Smooth muscle cell (in vitro differentiated cells): ENCODE measurements at regions not wholly inside any gene's neighbourhood (a gene's known extent, or its start where the extent isn't known, plus 50 kb on each side); places are given as distances from the start of the nearest gene placed in this dataset.

Source experiments
- DNase-seq: peaks from one replicate; lab custom pipeline; 2025; ENCODE audit not compliant: unreplicated experiment; lab: John Stamatoyannopoulos, UW
- H2AFZ ChIP-seq: fragments of 200-600 bp; sonication (generic); 2 replicates; pipeline ENCODE4 v1.6.0; 2016; ENCODE audit warnings: antibody characterized with exemption, low read depth, mild to moderate bottlenecking
- H3F3A ChIP-seq: fragments of 200-600 bp; sonication (generic); 2 replicates; pipeline ENCODE4 v1.6.0; 2017; ENCODE audit warnings: antibody characterized with exemption, low read depth
- H3K27ac ChIP-seq: fragments of 200-600 bp; sonication (generic); 2 replicates; pipeline ENCODE4 v1.5.1; 2016; ENCODE audit warnings: low read depth, mild to moderate bottlenecking
- H3K27me3 ChIP-seq: fragments of 200-600 bp; sonication (generic); 2 replicates; pipeline ENCODE4 v1.6.1; 2016; ENCODE audit warnings: low read depth, mild to moderate bottlenecking
- H3K36me3 ChIP-seq: fragments of 200-600 bp; sonication (generic); 2 replicates; pipeline ENCODE4 v1.5.1; 2016; ENCODE audit warnings: low read depth
- H3K4me1 ChIP-seq: fragments of 200-600 bp; sonication (generic); 2 replicates; pipeline ENCODE4 v1.5.1; 2016; ENCODE audit warnings: low read depth
- H3K4me2 ChIP-seq: fragments of 200-600 bp; sonication (generic); 2 replicates; pipeline ENCODE4 v1.6.0; 2016; ENCODE audit warnings: mild to moderate bottlenecking
- H3K4me3 ChIP-seq: fragments of 200-600 bp; sonication (generic); 2 replicates; pipeline ENCODE4 v1.5.1; 2016; ENCODE audit warnings: mild to moderate bottlenecking
- H3K79me2 ChIP-seq: fragments of 200-600 bp; sonication (generic); 2 replicates; pipeline ENCODE4 v1.6.0; 2016; ENCODE audit warnings: low read depth, mild to moderate bottlenecking
- H3K9ac ChIP-seq: fragments of 200-600 bp; sonication (generic); 2 replicates; pipeline ENCODE4 v1.6.0; 2016; ENCODE audit warnings: low read depth
- H3K9me3 ChIP-seq: fragments of 200-600 bp; sonication (generic); replicated peaks from 2 replicates; pipeline ENCODE4 v1.5.1; 2016; ENCODE audit warnings: low read depth
- H4K20me1 ChIP-seq: fragments of 200-600 bp; sonication (generic); 2 replicates; pipeline ENCODE4 v1.6.0; 2016; ENCODE audit warnings: low read depth
- WGBS: methylation state at CpG from one replicate; pipeline ENCODE4 v1.1.7; 2016; ENCODE audit warnings: low lambda C conversion rate; 5-methylcytosine and 5-hydroxymethylcytosine counted together
- TF ChIP-seq, protein P1 (sequence below): fragments of 200-600 bp; sonication (generic); IDR thresholded peaks from 2 replicates; pipeline ENCODE4 v1.5.1; 2017; ENCODE audit warnings: borderline replicate concordance, mild to moderate bottlenecking, antibody characterized with exemption; ENCODE audit not compliant: insufficient read depth, poor library complexity, severe bottlenecking

DNA sequence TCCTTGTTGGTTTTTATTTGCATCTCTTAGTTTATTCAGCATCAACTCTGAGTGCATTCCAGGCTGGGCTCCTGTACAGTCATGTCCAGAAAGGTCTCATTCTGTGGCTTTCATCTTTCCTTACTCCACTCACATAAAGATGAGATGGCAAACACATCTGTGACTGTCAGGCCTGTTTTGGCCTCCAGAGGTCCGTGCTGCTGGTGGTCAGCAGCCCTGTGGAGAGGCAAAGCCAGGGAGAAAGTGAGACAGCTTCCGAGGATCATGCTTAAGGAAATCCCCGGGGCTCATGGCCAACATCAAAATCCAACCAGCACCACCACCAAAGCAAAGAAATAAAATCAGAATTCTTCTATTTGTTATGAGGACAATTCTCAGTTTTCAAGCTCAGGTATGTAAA is 96.1 kb upstream of the HIVEP3 start:
- H3K4me1 ChIP-seq, result no peaks in the 10 kb centered on the region
- TF ChIP-seq, protein P1, sequence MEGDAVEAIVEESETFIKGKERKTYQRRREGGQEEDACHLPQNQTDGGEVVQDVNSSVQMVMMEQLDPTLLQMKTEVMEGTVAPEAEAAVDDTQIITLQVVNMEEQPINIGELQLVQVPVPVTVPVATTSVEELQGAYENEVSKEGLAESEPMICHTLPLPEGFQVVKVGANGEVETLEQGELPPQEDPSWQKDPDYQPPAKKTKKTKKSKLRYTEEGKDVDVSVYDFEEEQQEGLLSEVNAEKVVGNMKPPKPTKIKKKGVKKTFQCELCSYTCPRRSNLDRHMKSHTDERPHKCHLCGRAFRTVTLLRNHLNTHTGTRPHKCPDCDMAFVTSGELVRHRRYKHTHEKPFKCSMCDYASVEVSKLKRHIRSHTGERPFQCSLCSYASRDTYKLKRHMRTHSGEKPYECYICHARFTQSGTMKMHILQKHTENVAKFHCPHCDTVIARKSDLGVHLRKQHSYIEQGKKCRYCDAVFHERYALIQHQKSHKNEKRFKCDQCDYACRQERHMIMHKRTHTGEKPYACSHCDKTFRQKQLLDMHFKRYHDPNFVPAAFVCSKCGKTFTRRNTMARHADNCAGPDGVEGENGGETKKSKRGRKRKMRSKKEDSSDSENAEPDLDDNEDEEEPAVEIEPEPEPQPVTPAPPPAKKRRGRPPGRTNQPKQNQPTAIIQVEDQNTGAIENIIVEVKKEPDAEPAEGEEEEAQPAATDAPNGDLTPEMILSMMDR, result no peak
- H3K27me3 ChIP-seq, result peaks cover 10% of the 10 kb centered on the region
- no peaks in the 10 kb centered on the region for H3K36me3 ChIP-seq
- H3K9ac ChIP-seq, result no peak overlapping the region
- DNase-seq, result no peak
- H3K9me3 ChIP-seq, result no peaks in the 10 kb centered on the region
- 67% methylated on average over 3 of the region's 3 CpGs for WGBS
- no peaks in the 10 kb centered on the region for H4K20me1 ChIP-seq
- no peaks in the 10 kb centered on the region for H3F3A ChIP-seq
- no peak overlapping the region for H3K4me2 ChIP-seq
- H3K4me3 ChIP-seq, result no peak overlapping the region
- no peak overlapping the region for H3K27ac ChIP-seq
- no peaks in the 10 kb centered on the region for H3K79me2 ChIP-seq
- H2AFZ ChIP-seq, result no peak overlapping the region

DNA sequence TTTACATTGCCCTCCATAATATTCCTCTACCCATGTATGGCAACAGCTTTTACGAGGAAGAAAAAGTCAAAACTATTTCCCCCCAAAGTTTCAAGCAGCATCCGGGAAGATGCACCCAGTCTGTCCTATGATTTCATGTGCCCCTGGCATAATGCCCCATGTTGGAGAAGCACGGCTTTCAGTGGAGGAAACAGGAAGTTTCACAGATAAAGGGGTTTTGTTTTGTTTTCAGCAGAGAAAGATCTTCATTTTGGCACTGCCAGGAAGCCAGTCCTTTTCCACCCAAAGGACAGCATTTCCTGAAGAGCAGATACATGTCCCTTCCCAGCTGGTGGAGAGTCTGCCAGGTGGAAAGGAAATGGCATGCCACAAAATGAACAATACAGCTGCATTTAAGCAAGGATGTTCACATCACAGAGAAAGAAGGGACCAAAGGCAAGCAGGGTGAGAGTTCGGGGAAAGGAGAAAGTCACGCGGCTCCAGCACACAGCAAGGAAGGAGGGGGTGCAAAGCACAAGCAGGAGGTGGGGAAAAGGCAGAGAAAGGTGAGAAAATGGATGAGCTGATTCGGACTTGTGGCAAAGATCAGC is 95.3 kb upstream of the HIVEP3 start:
- TF ChIP-seq, protein P1, result no peak
- H4K20me1 ChIP-seq, result no peaks in the 10 kb centered on the region
- H3K9me3 ChIP-seq, result no peaks in the 10 kb centered on the region
- H3K9ac ChIP-seq, result no peak overlapping the region
- no peaks in the 10 kb centered on the region for H3K79me2 ChIP-seq
- H3K27me3 ChIP-seq, result peaks cover 2% of the 10 kb centered on the region
- H3K27ac ChIP-seq, result no peak overlapping the region
- no peak overlapping the region for H3K4me2 ChIP-seq
- no peak overlapping the region for H3K4me3 ChIP-seq
- no peaks in the 10 kb centered on the region for H3F3A ChIP-seq
- H3K4me1 ChIP-seq, result no peaks in the 10 kb centered on the region
- H3K36me3 ChIP-seq, result no peaks in the 10 kb centered on the region
- H2AFZ ChIP-seq, result no peak overlapping the region
- WGBS, result 89% methylated on average over 7 of the region's 7 CpGs
- no peak for DNase-seq

DNA sequence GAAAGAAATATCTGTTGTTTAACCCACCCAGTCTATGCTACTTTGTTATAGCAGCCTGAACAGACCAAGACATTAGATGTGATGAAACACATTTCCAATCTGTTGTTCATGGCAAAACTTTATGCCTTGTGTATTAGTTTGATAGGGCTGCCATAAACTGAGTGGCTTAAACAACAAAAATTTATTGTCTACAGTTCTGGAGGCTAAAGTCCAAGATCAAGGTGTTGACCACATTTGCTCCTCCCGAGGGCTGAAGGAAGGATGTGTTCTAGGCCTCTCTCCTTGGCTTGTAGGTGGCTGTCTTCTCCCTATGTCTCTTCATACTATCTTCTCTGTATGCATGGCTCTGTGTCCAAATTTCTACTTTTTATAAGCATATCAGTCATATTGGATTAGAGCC is 94.1 kb upstream of the HIVEP3 start:
- peaks cover 1% of the 10 kb centered on the region for H3K27me3 ChIP-seq
- H3K9ac ChIP-seq, result no peak overlapping the region
- 85% methylated on average over 1 of the region's 1 CpG for WGBS
- H3K36me3 ChIP-seq, result no peaks in the 10 kb centered on the region
- H3K4me3 ChIP-seq, result no peak overlapping the region
- H4K20me1 ChIP-seq, result no peaks in the 10 kb centered on the region
- no peak overlapping the region for H2AFZ ChIP-seq
- no peaks in the 10 kb centered on the region for H3K4me1 ChIP-seq
- H3K79me2 ChIP-seq, result no peaks in the 10 kb centered on the region
- DNase-seq, result no peak
- H3K27ac ChIP-seq, result no peak overlapping the region
- TF ChIP-seq, protein P1, result no peak
- no peaks in the 10 kb centered on the region for H3F3A ChIP-seq
- H3K9me3 ChIP-seq, result no peaks in the 10 kb centered on the region
- H3K4me2 ChIP-seq, result no peak overlapping the region

DNA sequence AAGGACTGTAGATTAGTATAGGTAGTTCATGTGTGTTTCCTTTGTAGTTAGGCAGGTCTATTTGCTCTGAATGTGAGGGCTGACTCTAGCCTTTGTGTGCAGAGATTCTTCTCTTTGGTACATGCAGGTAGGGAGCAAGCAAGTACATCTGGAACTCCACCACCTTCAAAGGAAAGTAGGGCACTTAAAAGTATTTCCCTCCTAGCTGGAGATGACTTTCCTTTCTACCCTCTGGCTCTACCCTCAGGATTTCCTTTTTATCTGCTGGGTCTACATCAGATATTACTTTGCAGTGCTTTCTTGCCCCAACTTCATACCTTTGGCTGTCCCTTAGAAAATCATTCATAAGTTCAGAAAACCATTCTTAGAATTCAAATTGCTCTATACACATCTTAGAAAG is 91.7 kb upstream of the HIVEP3 start:
- Histone ChIP-seq H3K9ac (no peak overlapping the region), H3K27me3 (peaks cover 17% of the 10 kb centered on the region), H3K9me3 (no peaks in the 10 kb centered on the region), H3K36me3 (no peaks in the 10 kb centered on the region), H3K4me3 (no peak overlapping the region), H3F3A (no peaks in the 10 kb centered on the region), H3K27ac (no peak overlapping the region), H4K20me1 (no peaks in the 10 kb centered on the region), H3K4me2 (no peak overlapping the region), H3K79me2 (no peaks in the 10 kb centered on the region), H2AFZ (no peak overlapping the region), H3K4me1 (no peaks in the 10 kb centered on the region)
- DNase-seq, result no peak
- TF ChIP-seq, protein P1, result no peak
